ENCODE measurements at regions not wholly inside any gene's neighbourhood (a gene's known extent, or its start where the extent isn't known, plus 50 kb on each side); places are given as distances from the start of the nearest gene placed in this dataset.

GRCh38 chr6:91816335-91816734 is 1229.5 kb upstream of the MAP3K7 start (continued):
- TF ChIP-seq NANOG (IDR thresholded peaks at IDR 0.05; ENCODE audit: insufficient read depth, low read depth, low read length, poor library complexity, severe bottlenecking), result no peak
- TF ChIP-seq SP2 (IDR thresholded peaks at IDR 0.05; ENCODE audit: low read length), result no peak
- TF ChIP-seq CTBP2 (IDR thresholded peaks at IDR 0.05; ENCODE audit: borderline replicate concordance, insufficient read depth, insufficient read length, low read length), result no peak
- no peak for TF ChIP-seq SUZ12 (IDR thresholded peaks at IDR 0.05; ENCODE audit: low read length)
- no peak for TF ChIP-seq ZNF274 (IDR thresholded peaks at IDR 0.05; ENCODE audit: borderline replicate concordance, extremely low read depth, low read length)
- no peak for TF ChIP-seq EP300 (IDR thresholded peaks at IDR 0.05; ENCODE audit: borderline replicate concordance in 1 of 2, low read depth in 2 of 2, low read length in 2 of 2)
- no peak for TF ChIP-seq TBP (IDR thresholded peaks at IDR 0.05; ENCODE audit: low read depth, low read length)
- TF ChIP-seq, protein P1, sequence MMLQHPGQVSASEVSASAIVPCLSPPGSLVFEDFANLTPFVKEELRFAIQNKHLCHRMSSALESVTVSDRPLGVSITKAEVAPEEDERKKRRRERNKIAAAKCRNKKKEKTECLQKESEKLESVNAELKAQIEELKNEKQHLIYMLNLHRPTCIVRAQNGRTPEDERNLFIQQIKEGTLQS (IDR thresholded peaks at IDR 0.05; ENCODE audit: insufficient read depth, low read depth, low read length), result no peak
- TF ChIP-seq GABPA (IDR thresholded peaks at IDR 0.05; ENCODE audit: borderline replicate concordance, insufficient read depth, low read length), result no peak
- TF ChIP-seq SP1 (IDR thresholded peaks at IDR 0.05; ENCODE audit: low read depth, low read length), result no peak
- TF ChIP-seq BCL11A (IDR thresholded peaks at IDR 0.05; ENCODE audit: low read depth in 2 of 2, low read length in 2 of 2), result no peak
- no peak for TF ChIP-seq PHF8 (conservative IDR thresholded peaks at IDR 0.05; ENCODE audit: low read depth, low read length)
- TF ChIP-seq RXRA (IDR thresholded peaks at IDR 0.05; ENCODE audit: insufficient read depth, low read depth, low read length), result no peak
- TF ChIP-seq SP4 (IDR thresholded peaks at IDR 0.05; ENCODE audit: low read length), result no peak
- TF ChIP-seq YY1 (IDR thresholded peaks at IDR 0.05; ENCODE audit: low read depth, low read length), result no peak

Measured in H1 (cell line).